Epithelial cell of esophagus (primary cell): ENCODE measurements at regions not wholly inside any gene's neighbourhood (a gene's known extent, or its start where the extent isn't known, plus 50 kb on each side); places are given as distances from the start of the nearest gene placed in this dataset.

Source experiments
- DNase-seq: peaks from one replicate; pipeline ENCODE4 v3.0.0; 2010; ENCODE audit warnings: low read depth
- H3K4me3 ChIP-seq: 2 replicates; pipeline ENCODE4 v1.5.1; 2011; ENCODE audit warnings: mild to moderate bottlenecking, low read length, control low read depth
- TF ChIP-seq, protein P1 (sequence below): IDR thresholded peaks from 2 replicates; pipeline ENCODE4 v1.5.1; 2011; ENCODE audit warnings: low read depth, mild to moderate bottlenecking, low read length, control low read depth, inconsistent platforms; ENCODE audit not compliant: insufficient read depth; ENCODE audit errors: missing control alignments

DNA sequence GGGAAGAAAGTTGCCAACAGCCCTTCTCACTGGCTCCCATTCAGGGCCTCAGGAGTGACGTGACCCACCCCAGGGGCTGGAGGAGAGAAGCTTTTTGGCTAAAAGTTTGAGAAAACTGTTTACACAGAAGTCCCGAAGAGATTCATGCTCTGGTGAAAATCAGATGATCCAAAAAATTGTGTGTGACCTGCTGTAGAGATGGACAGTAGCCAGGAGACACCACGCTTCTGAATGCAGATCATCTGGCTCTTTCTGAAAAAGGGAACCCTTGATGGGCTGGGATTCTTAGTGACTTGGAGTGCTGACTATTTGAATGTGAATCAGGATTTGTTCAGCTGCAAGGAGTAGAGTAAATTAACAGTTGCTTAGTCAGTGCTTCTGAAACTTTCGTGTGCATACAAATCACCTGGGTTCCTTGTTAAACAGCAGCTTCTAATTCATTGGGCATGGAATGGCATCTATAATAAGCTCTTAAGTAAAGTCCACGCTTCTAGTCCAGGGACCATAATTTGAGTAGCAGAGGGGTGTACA, 265.1 kb downstream of the PREX1 start:
- no peak for DNase-seq
- no peak overlapping the region for H3K4me3 ChIP-seq

DNA sequence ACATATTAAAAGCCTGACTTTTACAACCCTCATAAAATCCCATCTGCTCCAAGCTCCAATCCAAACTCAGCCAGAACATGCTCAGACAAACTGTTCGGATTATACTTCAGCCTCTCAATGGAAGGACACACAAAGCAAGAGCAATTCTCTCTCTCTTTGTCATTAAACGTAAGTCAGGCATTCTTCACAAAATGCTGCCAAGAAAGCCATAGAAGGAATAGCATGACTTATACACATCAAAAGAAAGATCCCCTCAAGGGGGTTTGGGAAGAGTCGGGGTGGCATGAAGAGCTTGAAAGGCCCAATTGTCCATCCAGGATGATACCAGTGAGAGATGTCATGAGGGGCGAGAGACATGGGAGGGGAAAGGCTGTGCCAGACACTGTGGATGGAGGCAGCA, 268.9 kb downstream of the PREX1 start:
- no peak overlapping the region for H3K4me3 ChIP-seq
- TF ChIP-seq, protein P1, sequence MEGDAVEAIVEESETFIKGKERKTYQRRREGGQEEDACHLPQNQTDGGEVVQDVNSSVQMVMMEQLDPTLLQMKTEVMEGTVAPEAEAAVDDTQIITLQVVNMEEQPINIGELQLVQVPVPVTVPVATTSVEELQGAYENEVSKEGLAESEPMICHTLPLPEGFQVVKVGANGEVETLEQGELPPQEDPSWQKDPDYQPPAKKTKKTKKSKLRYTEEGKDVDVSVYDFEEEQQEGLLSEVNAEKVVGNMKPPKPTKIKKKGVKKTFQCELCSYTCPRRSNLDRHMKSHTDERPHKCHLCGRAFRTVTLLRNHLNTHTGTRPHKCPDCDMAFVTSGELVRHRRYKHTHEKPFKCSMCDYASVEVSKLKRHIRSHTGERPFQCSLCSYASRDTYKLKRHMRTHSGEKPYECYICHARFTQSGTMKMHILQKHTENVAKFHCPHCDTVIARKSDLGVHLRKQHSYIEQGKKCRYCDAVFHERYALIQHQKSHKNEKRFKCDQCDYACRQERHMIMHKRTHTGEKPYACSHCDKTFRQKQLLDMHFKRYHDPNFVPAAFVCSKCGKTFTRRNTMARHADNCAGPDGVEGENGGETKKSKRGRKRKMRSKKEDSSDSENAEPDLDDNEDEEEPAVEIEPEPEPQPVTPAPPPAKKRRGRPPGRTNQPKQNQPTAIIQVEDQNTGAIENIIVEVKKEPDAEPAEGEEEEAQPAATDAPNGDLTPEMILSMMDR, result no peak
- no peak for DNase-seq

More for the DNA sequence above, 265.1 kb downstream of the PREX1 start:
- TF ChIP-seq, protein P1, result no peak

DNA sequence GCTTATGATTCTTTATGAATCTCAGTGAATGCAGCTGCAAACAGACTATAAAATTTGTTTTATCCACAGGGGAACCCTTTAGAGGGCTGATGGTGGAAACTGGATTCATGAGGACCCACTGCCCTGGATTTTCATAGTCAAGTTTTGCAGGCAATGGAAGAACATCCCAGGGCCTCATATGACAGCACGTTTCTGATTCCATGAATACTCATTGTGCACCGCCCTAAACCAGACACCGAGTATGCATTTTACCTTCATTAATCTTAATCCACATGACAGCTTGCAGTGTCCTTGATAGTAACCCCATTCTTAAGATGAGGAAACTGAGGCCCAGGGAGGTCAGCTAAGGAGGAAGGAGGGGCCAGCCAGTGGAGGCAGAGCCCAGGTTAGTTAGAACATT, 270.4 kb downstream of the PREX1 start:
- TF ChIP-seq, protein P1, result no peak
- no peak overlapping the region for H3K4me3 ChIP-seq
- DNase-seq, result no peak

DNA sequence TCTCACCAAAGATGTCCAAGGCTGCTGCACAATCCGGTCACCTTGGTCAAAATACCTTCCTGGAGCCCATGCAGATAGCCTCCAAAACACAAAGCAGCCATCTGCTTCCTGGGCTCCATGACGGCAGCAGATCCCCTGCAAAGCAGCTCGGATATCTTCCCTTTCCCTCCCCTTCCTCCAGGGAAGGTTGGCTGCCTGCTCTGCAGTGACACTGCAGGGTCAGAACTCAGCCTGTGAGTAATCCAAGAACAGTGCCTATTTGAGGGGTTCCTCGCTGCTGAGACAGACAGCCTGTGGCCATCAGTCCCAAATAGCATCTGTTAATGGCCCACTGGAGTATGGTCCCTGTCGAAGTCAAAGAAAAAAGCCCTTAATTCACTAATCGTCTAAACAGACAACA, 270.8 kb downstream of the PREX1 start:
- TF ChIP-seq, protein P1, result no peak
- H3K4me3 ChIP-seq, result no peak overlapping the region
- DNase-seq, result no peak

DNA sequence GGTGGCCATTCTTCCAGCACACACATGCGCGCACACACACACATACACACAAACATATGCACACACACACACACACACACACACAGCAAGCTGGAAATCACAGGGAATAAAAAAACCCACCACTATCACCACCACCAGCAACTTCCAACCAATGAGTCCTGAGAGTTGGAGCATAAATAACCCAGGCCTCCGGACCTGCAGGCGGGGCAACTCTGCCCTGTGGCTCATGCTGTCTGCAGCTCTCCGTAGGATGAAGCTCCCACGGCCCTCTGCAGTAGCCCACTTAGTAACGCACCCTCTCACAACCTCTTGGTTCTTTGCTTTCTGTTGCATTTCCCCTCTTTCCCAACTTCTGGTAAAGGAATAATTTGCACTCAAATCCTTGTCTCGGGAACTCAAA, 275.2 kb downstream of the PREX1 start:
- no peak for DNase-seq
- no peak overlapping the region for H3K4me3 ChIP-seq

DNA sequence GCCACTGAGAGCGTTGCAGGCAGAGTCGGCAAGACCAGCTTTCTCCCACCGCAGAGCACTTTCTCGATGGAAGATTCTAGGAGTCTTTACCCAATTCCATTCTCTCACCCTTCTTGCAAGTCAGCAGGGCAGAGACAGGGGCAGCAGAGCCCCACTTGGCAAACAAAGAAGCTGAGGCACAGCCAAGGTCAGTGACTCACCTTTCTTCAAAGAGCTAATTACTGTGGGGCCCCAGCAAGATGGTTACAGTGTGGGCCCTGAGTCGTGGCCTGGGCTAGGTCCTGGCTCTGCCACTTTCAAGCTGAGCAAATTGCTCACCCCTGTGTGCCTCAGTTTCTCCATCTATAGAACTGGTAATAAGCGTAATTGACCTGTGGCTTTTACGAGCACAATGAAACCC, 277.0 kb downstream of the PREX1 start:
- TF ChIP-seq, protein P1, result no peak
- DNase-seq, result no peak

More for the DNA sequence above, 275.2 kb downstream of the PREX1 start:
- TF ChIP-seq, protein P1, result no peak

DNA sequence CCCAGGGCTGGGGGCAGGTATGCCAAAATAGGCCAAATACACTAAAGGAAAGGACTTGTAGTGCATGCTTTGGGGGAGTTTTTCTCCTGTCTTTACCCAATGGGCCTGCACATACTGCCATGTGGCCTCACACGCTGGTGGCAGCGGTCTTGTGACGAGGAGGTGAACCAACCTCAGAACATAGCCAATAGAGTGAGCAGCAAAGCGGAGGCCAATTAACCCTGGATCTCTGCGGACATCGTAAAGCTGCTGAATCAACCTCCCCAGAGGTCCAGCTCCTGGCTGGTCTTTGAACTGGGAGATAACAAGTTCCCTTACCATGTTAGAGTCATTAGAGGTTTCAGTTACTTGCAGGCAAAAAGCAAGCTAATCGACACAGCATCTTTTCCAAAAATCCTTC, 280.1 kb downstream of the PREX1 start:
- no peak overlapping the region for H3K4me3 ChIP-seq
- no peak for DNase-seq
- TF ChIP-seq, protein P1, result no peak

More for the DNA sequence above, 277.0 kb downstream of the PREX1 start:
- no peak overlapping the region for H3K4me3 ChIP-seq
